ENCODE measurements at regions not wholly inside any gene's neighbourhood (a gene's known extent, or its start where the extent isn't known, plus 50 kb on each side); places are given as distances from the start of the nearest gene placed in this dataset.

- no peak for FAIRE-seq
- TF ChIP-seq FOS (IDR thresholded peaks at IDR 0.05; ENCODE audit: borderline replicate concordance, insufficient read depth, low read length) (peak; percentile 18), MAX (IDR thresholded peaks at IDR 0.05; ENCODE audit: insufficient read depth, insufficient read length) (peak; percentile 82), EZH2 (IDR thresholded peaks at IDR 0.05; ENCODE audit: borderline replicate concordance, low read depth, low read length, severe bottlenecking) (no peak), CTCF (IDR thresholded peaks at IDR 0.05; ENCODE audit: extremely low read depth in 1 of 2, insufficient read depth in 1 of 2, low read depth in 1 of 2, low read length in 2 of 2) (no peak), POLR2A (IDR thresholded peaks at IDR 0.05; ENCODE audit: low read depth, low read length) (no peak), GATA2 (IDR thresholded peaks at IDR 0.05; ENCODE audit: insufficient read depth, insufficient read length, low read depth, low read length) (no peak), POLR2AphosphoS5 (IDR thresholded peaks at IDR 0.05; ENCODE audit: insufficient read depth, low read depth, low read length) (peak; percentile 42), MYC (IDR thresholded peaks at IDR 0.05; ENCODE audit: low read depth, low read length) (peak; percentile 53), JUN (IDR thresholded peaks at IDR 0.05; ENCODE audit: borderline replicate concordance, insufficient read depth, insufficient read length, low read depth) (no peak)
- dilution Hi-C loops (cut with MboI; ENCODE audit: extremely low pct_ligation_motif_present, low sequenced_read_pairs): no loop called here
- no peak overlapping the region for H3K9ac ChIP-seq (replicated peaks; ENCODE audit: extremely low read depth, insufficient read depth, low read length)
- no peaks in the 10 kb centered on the region for H3K27me3 ChIP-seq (ENCODE audit: control insufficient read depth in 2 of 2, insufficient read depth in 2 of 2, low read length in 2 of 2)
- ChIA-PET CTCF (interaction anchor here (9.7 kb wide), 1 partner anchor 17 kb away, joined by 38 read pairs; no protein-coding TSS in a partner anchor), POLR2A (no interaction called here)
- peaks cover 35% of the 10 kb centered on the region for H3K4me1 ChIP-seq (ENCODE audit: control insufficient read depth, extremely low read depth, insufficient read depth, low read length)
- H3K4me2 ChIP-seq (ENCODE audit: insufficient read depth, low read length): no peak overlapping the region
- no peaks in the 10 kb centered on the region for H3K36me3 ChIP-seq (ENCODE audit: control insufficient read depth in 2 of 2, extremely low read depth in 1 of 2, insufficient read depth in 2 of 2, low read length in 2 of 2)
- no peaks in the 10 kb centered on the region for H3K9me3 ChIP-seq (replicated peaks; ENCODE audit: control insufficient read depth, insufficient read depth, low read length)
- no peak overlapping the region for H2AFZ ChIP-seq (ENCODE audit: low read depth, low read length)
- peak overlapping the region; percentile 49 for H3K27ac ChIP-seq (ENCODE audit: insufficient read depth, low read depth, low read length)
- intact Hi-C loops (cut with micrococcal nuclease): no loop called here
- peak; percentile 58 for DNase-seq (ENCODE audit: low read depth, low spot score)
- no peak overlapping the region for H3K4me3 ChIP-seq (replicated peaks in 1 of 3; ENCODE audit: insufficient read depth in 1 of 3, low read depth in 1 of 3, low read length in 3 of 3)
- no peaks in the 10 kb centered on the region for H3K9me1 ChIP-seq (replicated peaks; ENCODE audit: control insufficient read depth, extremely low read depth, insufficient read depth, low read length)
- H4K20me1 ChIP-seq (replicated peaks; ENCODE audit: control insufficient read depth, extremely low read depth, insufficient read depth, low read length): no peaks in the 10 kb centered on the region
- no peaks in the 10 kb centered on the region for H3K79me2 ChIP-seq (ENCODE audit: control insufficient read depth, insufficient read depth, low read length)
- BruUV-seq (replicated peaks): no TSS peak
Measured at GRCh38 chr20:23161968-23162696, 76.0 kb upstream of the CD93 start.

All from endothelial cell of umbilical vein (primary cell).